ENCODE measurements at regions not wholly inside any gene's neighbourhood (a gene's known extent, or its start where the extent isn't known, plus 50 kb on each side); places are given as distances from the start of the nearest gene placed in this dataset.
"Not testable (repeated sequence)": the region's sequence is repeated elsewhere in the genome, so short reads cannot be mapped to it uniquely, and the experiment has no call there.

DNA sequence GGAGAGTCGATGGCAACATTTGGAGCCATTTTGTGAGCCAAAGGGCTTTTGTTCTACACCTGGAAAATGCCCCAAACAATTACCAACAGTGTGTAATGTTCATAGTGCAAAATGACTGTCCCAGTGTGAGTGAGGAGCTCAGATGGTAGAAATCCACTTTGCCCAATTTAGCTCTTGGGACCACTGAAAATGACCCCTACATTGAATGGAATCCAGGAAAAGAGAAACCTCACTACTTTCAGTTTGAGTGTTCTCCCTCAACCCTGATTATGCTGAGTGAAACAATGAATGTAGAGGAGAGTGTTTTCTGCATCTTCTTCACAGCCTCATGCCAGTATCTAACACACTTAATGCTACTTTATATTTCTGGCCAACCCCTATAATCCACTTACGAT is 84.9 kb upstream of the NRN1 start:
- no peak for DNase-seq

DNA sequence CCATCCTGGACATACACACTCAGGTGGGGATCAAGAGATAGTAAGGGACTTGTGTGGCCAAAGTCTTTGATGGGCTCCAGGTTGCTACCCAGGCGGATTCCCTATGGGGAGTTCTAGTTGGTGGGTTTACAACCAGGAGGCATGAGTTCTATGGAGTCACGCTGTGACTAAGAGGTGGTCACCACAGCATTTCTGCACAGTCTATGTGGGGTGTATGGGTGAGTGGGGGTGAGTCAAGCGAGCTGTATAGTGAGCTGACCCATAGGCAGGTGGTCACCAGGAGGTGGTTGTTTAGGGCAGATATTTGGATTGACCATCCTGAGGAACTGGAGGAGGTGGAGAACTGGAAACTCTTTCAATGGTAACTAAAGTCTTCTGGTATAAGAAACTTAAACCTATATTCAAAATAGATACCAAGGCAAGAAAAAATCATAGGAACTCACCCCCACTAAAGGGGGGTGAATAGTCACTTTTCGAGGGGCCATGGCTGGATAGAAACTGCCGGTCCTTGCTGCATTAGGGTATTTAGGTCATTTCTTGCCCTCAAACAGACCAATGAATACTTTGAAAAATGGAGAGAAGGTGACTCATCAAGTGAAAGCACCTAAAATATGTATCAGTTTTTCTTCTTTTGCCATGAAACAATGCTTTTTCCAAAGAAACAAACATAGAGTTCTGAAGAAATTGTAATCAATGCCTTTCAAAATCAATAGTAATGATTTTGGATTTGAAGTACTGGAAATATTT is 84.3 kb upstream of the NRN1 start:
- no peak for DNase-seq

DNA sequence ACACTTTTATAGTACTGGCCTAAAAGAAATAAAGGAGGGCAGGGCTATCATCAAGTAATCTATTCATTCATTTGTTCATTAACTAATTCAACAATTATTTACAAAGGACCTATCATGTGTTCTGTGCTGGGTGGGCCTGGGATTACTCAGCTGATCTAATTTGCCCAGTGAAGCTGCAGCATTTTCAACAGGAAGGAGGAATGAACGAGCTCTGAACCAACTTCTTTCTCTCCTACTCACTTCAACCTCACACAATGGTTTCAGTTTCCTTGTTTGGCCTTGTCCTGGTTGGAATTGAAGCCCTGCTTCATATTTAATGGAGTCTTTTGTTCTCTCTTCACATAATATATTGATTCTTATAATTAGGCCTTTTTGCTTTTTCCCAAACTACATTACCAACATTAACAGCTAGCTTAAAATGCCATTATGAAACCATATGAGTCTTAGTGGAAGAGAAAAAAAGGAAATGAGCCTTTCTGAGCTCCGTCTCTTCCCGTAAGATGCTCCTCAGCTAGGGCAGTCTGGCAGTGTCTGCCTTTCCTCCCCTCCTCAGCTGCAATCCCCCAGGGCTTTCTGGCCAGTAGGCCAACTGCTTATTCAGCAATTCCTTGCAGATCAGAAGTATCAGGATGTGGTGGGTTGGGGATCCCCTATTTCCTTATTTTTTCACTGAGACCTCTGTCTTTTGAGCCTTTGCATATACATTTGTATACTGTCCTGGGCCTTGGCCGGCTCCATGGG is 79.4 kb upstream of the NRN1 start:
- DNase-seq, result no peak

DNA sequence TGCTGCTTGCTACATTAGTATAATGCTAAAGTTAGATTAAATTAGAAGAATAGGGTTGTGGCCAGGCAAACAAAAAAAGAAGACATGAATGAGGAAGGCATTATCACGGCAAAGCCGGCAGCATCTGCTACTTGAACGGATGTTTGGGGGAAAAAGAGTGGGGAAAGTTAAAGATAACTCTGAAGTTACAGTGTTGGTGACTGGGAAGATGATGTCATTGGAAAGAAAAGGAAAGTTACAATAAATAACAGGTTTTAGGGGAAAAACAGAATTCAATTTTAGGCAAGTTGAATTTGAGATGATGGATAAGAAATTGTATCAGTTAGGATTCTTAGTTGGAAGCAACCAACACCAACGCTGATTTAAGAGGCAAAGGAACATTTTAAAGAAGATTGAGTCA is 74.2 kb upstream of the NRN1 start:
- no peak for DNase-seq

DNA sequence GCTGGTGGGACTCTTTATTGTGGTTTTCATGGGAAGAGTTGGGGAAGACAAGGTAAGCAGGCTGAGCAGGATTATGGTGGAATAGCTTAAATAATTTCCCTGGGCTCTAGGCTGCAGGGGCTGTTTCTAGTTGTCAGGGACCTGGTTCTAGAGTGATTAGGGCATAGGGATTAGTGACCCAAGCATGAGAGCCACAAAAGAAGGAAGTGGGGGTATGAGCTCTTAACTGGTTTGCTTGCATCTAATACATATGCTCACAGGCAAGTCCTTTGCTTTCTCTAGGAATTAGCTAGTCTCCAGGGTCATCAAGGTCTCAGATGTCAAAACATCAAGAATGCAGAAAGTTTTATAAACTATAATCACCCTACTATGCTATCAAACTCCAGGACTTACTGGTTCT is 67.5 kb upstream of the NRN1 start:
- no peak for DNase-seq

DNA sequence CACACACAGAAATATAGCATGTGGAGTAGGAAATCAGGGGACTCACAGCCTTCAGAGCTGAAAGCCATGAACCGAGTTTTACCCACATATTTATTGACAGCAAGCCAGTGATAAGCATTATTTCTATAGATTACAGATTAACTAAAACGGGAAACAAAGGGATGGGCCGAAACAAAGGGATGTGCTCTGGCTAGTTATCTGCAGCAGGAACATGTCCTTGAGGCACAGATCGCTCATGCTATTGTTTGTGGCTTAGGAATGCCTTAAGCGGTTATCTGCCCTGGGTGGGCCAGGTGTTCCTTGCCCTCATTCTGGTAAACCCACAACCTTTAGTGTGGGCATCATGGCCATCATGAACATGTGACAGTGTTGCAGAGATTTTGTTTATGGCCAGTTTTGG is 61.4 kb upstream of the NRN1 start:
- not testable (repeated sequence) for DNase-seq

DNA sequence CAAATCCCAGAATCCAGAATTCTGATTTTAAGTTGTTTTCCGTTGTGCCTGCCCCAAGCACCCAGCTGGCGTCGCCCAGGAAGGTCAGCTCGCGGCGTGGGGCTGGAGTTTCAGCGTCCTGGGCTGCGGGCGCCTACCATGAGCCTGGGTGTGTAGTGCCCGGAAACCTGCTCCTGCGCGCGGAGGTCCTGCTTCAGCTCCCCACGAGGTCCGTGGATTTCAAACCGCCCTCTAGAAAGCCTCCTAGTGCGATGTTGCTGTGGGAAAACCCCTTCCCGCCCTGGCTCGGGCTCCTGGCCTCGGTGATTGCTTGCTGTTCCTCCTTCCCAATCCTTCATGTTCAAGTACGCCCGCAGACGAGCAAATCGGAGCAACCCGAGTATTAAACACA is 51.3 kb upstream of the NRN1 start:
- no peak for DNase-seq

DNA sequence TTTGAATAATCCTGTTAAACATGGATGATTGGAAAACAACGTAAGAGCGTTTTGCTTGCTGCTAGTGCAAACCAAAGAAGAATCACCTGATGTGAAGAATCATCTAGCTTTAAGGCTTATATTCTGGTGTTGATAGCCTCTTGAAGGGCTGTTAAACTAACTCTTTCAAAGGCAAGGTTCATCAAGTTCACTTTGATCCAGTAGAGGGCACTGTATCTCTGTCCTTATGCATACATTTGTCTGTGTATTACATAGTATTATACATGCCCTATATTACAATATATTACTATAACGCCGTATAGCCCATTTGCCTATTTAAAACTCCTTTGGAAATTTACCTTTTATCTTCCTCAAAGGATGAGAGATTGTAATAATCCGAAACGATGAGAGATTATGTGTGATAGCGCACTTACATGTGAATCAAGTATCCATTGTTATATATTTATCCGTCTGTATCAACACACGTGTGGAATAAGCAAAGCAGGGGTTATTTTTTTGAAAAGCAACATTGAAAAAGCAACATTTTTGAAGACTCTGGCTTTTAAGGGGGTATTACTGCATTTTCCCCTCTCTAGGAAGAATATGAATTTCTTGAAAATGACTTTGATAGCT is 50.8 kb upstream of the NRN1 start:
- peak; percentile 51 for DNase-seq

All from kidney glomerular epithelial cell (primary cell).